ENCODE measurements at regions not wholly inside any gene's neighbourhood (a gene's known extent, or its start where the extent isn't known, plus 50 kb on each side); places are given as distances from the start of the nearest gene placed in this dataset.

GRCh38 chr17:62167076-62167475, 102.0 kb upstream of the MED13 start:
- TF ChIP-seq CTCF (IDR thresholded peaks at IDR 0.05) (no peak), POLR2AphosphoS5 (IDR thresholded peaks at IDR 0.05) (no peak)

All from gastroesophageal sphincter (tissue), 3 donors.